ENCODE measurements at regions not wholly inside any gene's neighbourhood (a gene's known extent, or its start where the extent isn't known, plus 50 kb on each side); places are given as distances from the start of the nearest gene placed in this dataset.

DNA sequence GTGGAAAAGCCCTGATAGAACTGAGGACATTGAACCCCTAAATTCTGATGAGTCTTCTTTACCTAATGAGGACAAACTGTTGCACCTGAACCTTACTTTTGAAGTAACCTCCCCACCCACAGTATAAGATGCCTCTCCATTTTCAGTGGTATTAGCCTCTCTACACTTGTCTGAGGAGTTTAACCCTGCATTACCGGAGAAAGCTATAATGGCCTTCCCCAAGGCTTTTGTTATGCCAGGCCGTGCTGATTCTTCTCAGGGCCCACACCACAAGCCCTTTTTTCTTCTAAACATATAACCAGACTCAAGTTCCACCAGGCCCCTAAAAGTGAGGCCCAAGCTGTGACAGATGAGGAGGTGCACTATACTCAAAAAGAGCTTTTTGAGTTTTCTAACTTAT lies 345.8 kb upstream of the GRID2 start:
- H3K14ac ChIP-seq (ENCODE audit: low read length) = no peak overlapping the region

DNA sequence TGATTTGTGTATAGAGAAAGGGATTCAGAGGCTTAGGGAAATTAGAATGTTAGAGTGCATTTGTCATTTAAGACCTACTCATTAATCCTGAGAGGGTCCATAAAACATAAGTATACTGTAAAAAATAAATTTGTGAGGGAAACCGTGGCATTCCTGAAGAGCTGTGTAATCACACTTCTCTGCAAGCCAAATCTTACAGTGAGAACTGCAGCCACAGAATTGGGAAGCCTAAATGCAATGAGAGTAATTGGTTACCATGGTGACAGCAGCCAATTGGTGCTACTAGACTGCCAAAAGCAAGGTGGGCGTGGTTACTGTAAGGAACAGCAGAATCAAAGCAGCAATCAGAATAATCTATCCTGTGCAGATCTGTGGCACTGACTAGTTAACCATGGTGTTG lies 345.2 kb upstream of the GRID2 start:
- H4K91ac ChIP-seq (ENCODE audit: low read depth, low read length) = no peak overlapping the region
- no CpG with 5 or more reads among the region's 2 CpGs for WGBS (ENCODE audit: extremely low coverage, insufficient coverage, insufficient read length)
- no peak overlapping the region for H2AK5ac ChIP-seq (ENCODE audit: low read length)
- H3K4ac ChIP-seq (ENCODE audit: low read depth, low read length) = no peak overlapping the region
- no peak overlapping the region for H3K27ac ChIP-seq (ENCODE audit: low read depth, low read length)
- no peak overlapping the region for H4K12ac ChIP-seq (ENCODE audit: low read depth, low read length)
- no peak overlapping the region for H3K4me3 ChIP-seq (ENCODE audit: low read depth, low read length)
- no peaks in the 10 kb centered on the region for H3K79me2 ChIP-seq (ENCODE audit: control insufficient read depth, insufficient read depth, low read length, poor library complexity)
- H2BK12ac ChIP-seq (ENCODE audit: low read length) = no peak overlapping the region
- H3K4me1 ChIP-seq (ENCODE audit: control insufficient read depth in 1 of 2, insufficient read depth in 2 of 2, low read length in 2 of 2) = no peaks in the 10 kb centered on the region
- no peak for DNase-seq
- no peak overlapping the region for H3K23ac ChIP-seq (ENCODE audit: low read length)
- H3K9me3 ChIP-seq (ENCODE audit: insufficient read depth, low read depth, low read length) = no peaks in the 10 kb centered on the region
- no peak overlapping the region for H3K14ac ChIP-seq (ENCODE audit: low read length)
- H2BK120ac ChIP-seq (ENCODE audit: insufficient read depth, low read length, poor library complexity) = no peak overlapping the region
- H3K27me3 ChIP-seq (ENCODE audit: insufficient read depth, low read length) = no peaks in the 10 kb centered on the region
- no peak overlapping the region for H3K4me2 ChIP-seq (ENCODE audit: low read length)
- no peak overlapping the region for H3K9ac ChIP-seq (ENCODE audit: low read length)
- no peak overlapping the region for H2AFZ ChIP-seq (ENCODE audit: insufficient read depth, low read length, poor library complexity)
- H2BK5ac ChIP-seq (ENCODE audit: low read depth, low read length, poor library complexity) = no peak overlapping the region
- H3K79me1 ChIP-seq (ENCODE audit: low read length) = no peaks in the 10 kb centered on the region
- H4K8ac ChIP-seq (ENCODE audit: low read depth, low read length) = no peak overlapping the region
- H3K36me3 ChIP-seq (ENCODE audit: control insufficient read depth in 1 of 2, insufficient read depth in 2 of 2, low read length in 2 of 2) = no peaks in the 10 kb centered on the region
- no peak overlapping the region for H3K18ac ChIP-seq (ENCODE audit: low read length)

More for the DNA sequence above, 345.8 kb upstream of the GRID2 start:
- Histone ChIP-seq H4K8ac (ENCODE audit: low read depth, low read length) (no peak overlapping the region), H4K91ac (ENCODE audit: low read depth, low read length) (no peak overlapping the region), H3K9ac (ENCODE audit: low read length) (no peak overlapping the region), H3K27me3 (ENCODE audit: insufficient read depth, low read length) (no peaks in the 10 kb centered on the region), H2AFZ (ENCODE audit: insufficient read depth, low read length, poor library complexity) (no peak overlapping the region), H3K4me3 (ENCODE audit: low read depth, low read length) (no peak overlapping the region), H2BK12ac (ENCODE audit: low read length) (no peak overlapping the region), H3K4me1 (ENCODE audit: control insufficient read depth in 1 of 2, insufficient read depth in 2 of 2, low read length in 2 of 2) (no peaks in the 10 kb centered on the region), H3K36me3 (ENCODE audit: control insufficient read depth in 1 of 2, insufficient read depth in 2 of 2, low read length in 2 of 2) (no peaks in the 10 kb centered on the region), H2AK5ac (ENCODE audit: low read length) (no peak overlapping the region), H2BK5ac (ENCODE audit: low read depth, low read length, poor library complexity) (no peak overlapping the region), H3K79me2 (ENCODE audit: control insufficient read depth, insufficient read depth, low read length, poor library complexity) (no peaks in the 10 kb centered on the region), H3K27ac (ENCODE audit: low read depth, low read length) (no peak overlapping the region), H3K18ac (ENCODE audit: low read length) (no peak overlapping the region), H3K23ac (ENCODE audit: low read length) (no peak overlapping the region), H2BK120ac (ENCODE audit: insufficient read depth, low read length, poor library complexity) (no peak overlapping the region), H3K4ac (ENCODE audit: low read depth, low read length) (no peak overlapping the region), H3K4me2 (ENCODE audit: low read length) (no peak overlapping the region), H3K9me3 (ENCODE audit: insufficient read depth, low read depth, low read length) (no peaks in the 10 kb centered on the region), H4K12ac (ENCODE audit: low read depth, low read length) (no peak overlapping the region), H3K79me1 (ENCODE audit: low read length) (no peaks in the 10 kb centered on the region)
- no CpG with 5 or more reads among the region's 2 CpGs for WGBS (ENCODE audit: extremely low coverage, insufficient coverage, insufficient read length)
- no peak for DNase-seq

DNA sequence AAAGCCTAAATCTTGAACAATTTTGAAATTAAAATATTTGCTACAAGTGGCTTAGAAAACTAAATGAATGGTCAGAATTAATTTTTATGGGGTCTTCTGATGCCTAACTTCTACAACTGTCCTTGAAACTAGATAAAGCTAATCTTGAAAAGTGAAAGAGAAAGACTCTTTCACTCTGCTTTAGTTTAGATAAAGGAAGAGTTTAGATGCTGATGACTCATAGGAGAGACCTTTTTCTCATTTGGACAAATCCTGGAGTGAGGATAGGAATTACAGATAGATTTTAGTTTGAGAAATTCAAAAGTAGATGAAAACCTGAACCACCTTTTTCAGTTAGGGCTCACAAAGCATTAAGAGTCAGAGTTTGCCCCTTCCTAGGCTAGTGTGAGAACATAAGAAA lies 342.3 kb upstream of the GRID2 start:
- Histone ChIP-seq H2BK12ac (ENCODE audit: low read length) (no peak overlapping the region), H3K4me1 (ENCODE audit: control insufficient read depth in 1 of 2, insufficient read depth in 2 of 2, low read length in 2 of 2) (no peaks in the 10 kb centered on the region), H2BK120ac (ENCODE audit: insufficient read depth, low read length, poor library complexity) (no peak overlapping the region), H3K79me2 (ENCODE audit: control insufficient read depth, insufficient read depth, low read length, poor library complexity) (no peaks in the 10 kb centered on the region), H3K14ac (ENCODE audit: low read length) (no peak overlapping the region), H2BK5ac (ENCODE audit: low read depth, low read length, poor library complexity) (no peak overlapping the region), H3K18ac (ENCODE audit: low read length) (no peak overlapping the region), H3K36me3 (ENCODE audit: control insufficient read depth in 1 of 2, insufficient read depth in 2 of 2, low read length in 2 of 2) (no peaks in the 10 kb centered on the region), H3K79me1 (ENCODE audit: low read length) (no peaks in the 10 kb centered on the region), H3K9ac (ENCODE audit: low read length) (no peak overlapping the region), H3K27ac (ENCODE audit: low read depth, low read length) (no peak overlapping the region), H3K4me2 (ENCODE audit: low read length) (no peak overlapping the region), H3K23ac (ENCODE audit: low read length) (no peak overlapping the region), H2AK5ac (ENCODE audit: low read length) (no peak overlapping the region), H2AFZ (ENCODE audit: insufficient read depth, low read length, poor library complexity) (no peak overlapping the region), H4K8ac (ENCODE audit: low read depth, low read length) (no peak overlapping the region), H3K9me3 (ENCODE audit: insufficient read depth, low read depth, low read length) (no peaks in the 10 kb centered on the region), H3K4ac (ENCODE audit: low read depth, low read length) (no peak overlapping the region), H4K91ac (ENCODE audit: low read depth, low read length) (no peak overlapping the region), H3K4me3 (ENCODE audit: low read depth, low read length) (no peak overlapping the region), H3K27me3 (ENCODE audit: insufficient read depth, low read length) (no peaks in the 10 kb centered on the region), H4K12ac (ENCODE audit: low read depth, low read length) (no peak overlapping the region)
- no peak for DNase-seq

DNA sequence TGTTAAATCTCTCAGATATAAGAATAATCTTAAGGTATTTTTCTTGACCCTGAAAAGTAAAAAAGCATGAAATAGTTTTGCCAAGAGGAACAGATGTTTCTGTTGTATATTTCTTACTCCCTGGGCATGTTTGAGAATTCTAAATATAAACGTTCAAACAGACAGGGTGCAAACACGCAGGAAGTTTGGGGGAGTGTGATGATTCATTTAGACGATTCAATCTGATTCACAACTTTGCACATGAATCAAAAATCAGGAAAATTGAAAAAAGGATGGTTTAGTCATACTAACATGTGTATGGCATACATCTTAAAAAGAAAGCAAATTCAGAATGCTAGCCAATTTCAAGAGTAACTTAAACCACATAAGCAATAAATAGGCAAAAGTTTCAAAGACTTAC lies 340.3 kb upstream of the GRID2 start:
- Histone ChIP-seq H4K91ac (ENCODE audit: low read depth, low read length) (no peak overlapping the region), H3K4ac (ENCODE audit: low read depth, low read length) (no peak overlapping the region), H3K9me3 (ENCODE audit: insufficient read depth, low read depth, low read length) (no peaks in the 10 kb centered on the region), H3K27ac (ENCODE audit: low read depth, low read length) (no peak overlapping the region), H3K79me2 (ENCODE audit: control insufficient read depth, insufficient read depth, low read length, poor library complexity) (no peaks in the 10 kb centered on the region), H2AFZ (ENCODE audit: insufficient read depth, low read length, poor library complexity) (no peak overlapping the region), H2BK120ac (ENCODE audit: insufficient read depth, low read length, poor library complexity) (no peak overlapping the region), H3K18ac (ENCODE audit: low read length) (no peak overlapping the region), H2BK12ac (ENCODE audit: low read length) (no peak overlapping the region), H2AK5ac (ENCODE audit: low read length) (no peak overlapping the region), H3K4me3 (ENCODE audit: low read depth, low read length) (no peak overlapping the region), H3K27me3 (ENCODE audit: insufficient read depth, low read length) (no peaks in the 10 kb centered on the region), H3K23ac (ENCODE audit: low read length) (no peak overlapping the region), H3K79me1 (ENCODE audit: low read length) (no peaks in the 10 kb centered on the region), H2BK5ac (ENCODE audit: low read depth, low read length, poor library complexity) (no peak overlapping the region), H3K36me3 (ENCODE audit: control insufficient read depth in 1 of 2, insufficient read depth in 2 of 2, low read length in 2 of 2) (no peaks in the 10 kb centered on the region), H4K8ac (ENCODE audit: low read depth, low read length) (no peak overlapping the region), H3K14ac (ENCODE audit: low read length) (no peak overlapping the region), H4K12ac (ENCODE audit: low read depth, low read length) (no peak overlapping the region), H3K4me1 (ENCODE audit: control insufficient read depth in 1 of 2, insufficient read depth in 2 of 2, low read length in 2 of 2) (no peaks in the 10 kb centered on the region), H3K4me2 (ENCODE audit: low read length) (no peak overlapping the region), H3K9ac (ENCODE audit: low read length) (no peak overlapping the region)
- DNase-seq = no peak
- WGBS (ENCODE audit: extremely low coverage, insufficient coverage, insufficient read length) = no CpG with 5 or more reads among the region's 3 CpGs

DNA sequence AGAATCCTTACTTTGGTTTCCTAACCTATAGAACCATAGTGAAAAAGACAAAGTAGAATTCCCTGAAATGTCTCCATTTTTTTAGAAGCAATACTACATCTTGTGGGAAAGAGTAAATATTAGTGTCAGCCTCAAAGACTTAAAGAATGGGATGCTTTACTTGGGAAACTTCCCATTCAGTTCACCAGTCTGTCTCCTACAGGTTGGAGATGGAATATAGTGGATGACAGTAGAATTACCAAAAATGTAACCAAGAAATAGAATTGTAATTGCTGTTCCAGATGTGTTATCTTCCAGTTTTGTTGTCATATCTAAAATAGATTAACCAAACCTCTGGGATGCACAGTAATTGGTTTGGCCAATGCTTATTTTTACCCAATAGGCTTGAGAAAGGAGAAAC lies 338.6 kb upstream of the GRID2 start:
- Histone ChIP-seq H3K79me2 (ENCODE audit: control insufficient read depth, insufficient read depth, low read length, poor library complexity) (no peaks in the 10 kb centered on the region), H3K4me2 (ENCODE audit: low read length) (no peak overlapping the region), H2AFZ (ENCODE audit: insufficient read depth, low read length, poor library complexity) (no peak overlapping the region), H2BK12ac (ENCODE audit: low read length) (no peak overlapping the region), H3K36me3 (ENCODE audit: control insufficient read depth in 1 of 2, insufficient read depth in 2 of 2, low read length in 2 of 2) (no peaks in the 10 kb centered on the region), H3K79me1 (ENCODE audit: low read length) (no peaks in the 10 kb centered on the region), H3K27ac (ENCODE audit: low read depth, low read length) (no peak overlapping the region), H2BK120ac (ENCODE audit: insufficient read depth, low read length, poor library complexity) (no peak overlapping the region), H3K9me3 (ENCODE audit: insufficient read depth, low read depth, low read length) (no peaks in the 10 kb centered on the region), H3K9ac (ENCODE audit: low read length) (no peak overlapping the region), H3K27me3 (ENCODE audit: insufficient read depth, low read length) (no peaks in the 10 kb centered on the region), H2BK5ac (ENCODE audit: low read depth, low read length, poor library complexity) (no peak overlapping the region), H2AK5ac (ENCODE audit: low read length) (no peak overlapping the region), H4K91ac (ENCODE audit: low read depth, low read length) (no peak overlapping the region), H4K8ac (ENCODE audit: low read depth, low read length) (no peak overlapping the region), H3K4ac (ENCODE audit: low read depth, low read length) (no peak overlapping the region), H3K14ac (ENCODE audit: low read length) (no peak overlapping the region), H3K4me1 (ENCODE audit: control insufficient read depth in 1 of 2, insufficient read depth in 2 of 2, low read length in 2 of 2) (no peaks in the 10 kb centered on the region), H3K23ac (ENCODE audit: low read length) (no peak overlapping the region), H3K4me3 (ENCODE audit: low read depth, low read length) (no peak overlapping the region), H3K18ac (ENCODE audit: low read length) (no peak overlapping the region), H4K12ac (ENCODE audit: low read depth, low read length) (no peak overlapping the region)
- DNase-seq = no peak
